ENCODE measurements at regions not wholly inside any gene's neighbourhood (a gene's known extent, or its start where the extent isn't known, plus 50 kb on each side); places are given as distances from the start of the nearest gene placed in this dataset.

DNA sequence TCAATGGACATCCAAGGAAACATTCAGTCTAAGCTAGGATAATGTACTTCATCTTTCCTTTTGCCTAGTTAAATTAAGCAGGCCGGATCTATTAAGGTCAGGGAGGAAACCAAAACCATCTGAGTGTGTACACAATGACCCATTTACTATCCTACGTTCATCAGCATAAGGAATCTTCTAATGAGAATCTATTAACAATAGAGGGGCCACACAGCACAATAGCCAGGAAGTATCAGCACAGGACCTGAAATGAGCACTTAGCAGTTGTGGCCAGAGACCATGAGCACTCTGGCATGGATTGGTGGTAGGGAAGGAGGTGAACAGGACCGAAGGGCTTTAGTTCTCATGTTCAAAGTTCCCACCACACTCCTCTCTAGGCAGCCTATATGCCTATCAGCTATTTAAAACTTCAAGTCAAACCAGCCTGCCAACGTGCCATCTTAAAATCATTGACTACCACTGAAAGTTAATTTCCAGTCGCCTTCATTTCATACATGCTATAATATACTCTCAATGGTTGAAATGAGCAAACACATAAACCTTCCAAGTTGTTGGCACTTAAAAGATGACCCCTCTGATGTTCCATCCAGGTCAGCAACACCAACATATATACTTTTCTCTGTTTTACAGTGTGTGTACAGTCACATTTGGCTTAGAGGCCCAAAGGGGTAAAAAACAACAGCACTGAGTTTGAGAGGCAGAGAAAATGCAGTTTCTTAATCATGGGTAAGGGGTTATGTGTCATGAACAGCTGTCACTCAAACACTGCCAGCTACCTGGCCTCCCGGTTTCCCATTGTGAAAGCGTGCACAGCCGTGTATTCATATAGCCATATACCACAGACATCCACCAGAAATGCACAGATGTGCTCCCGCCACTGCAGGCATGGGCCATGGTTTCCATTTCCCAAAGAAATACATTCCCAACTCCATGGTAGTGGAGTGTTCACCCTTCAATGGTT lies 184.3 kb downstream of the TBXT start:
- H3K36me3 ChIP-seq = no peaks in the 10 kb centered on the region
- H3K27ac ChIP-seq = no peak overlapping the region
- TF ChIP-seq, protein P1, sequence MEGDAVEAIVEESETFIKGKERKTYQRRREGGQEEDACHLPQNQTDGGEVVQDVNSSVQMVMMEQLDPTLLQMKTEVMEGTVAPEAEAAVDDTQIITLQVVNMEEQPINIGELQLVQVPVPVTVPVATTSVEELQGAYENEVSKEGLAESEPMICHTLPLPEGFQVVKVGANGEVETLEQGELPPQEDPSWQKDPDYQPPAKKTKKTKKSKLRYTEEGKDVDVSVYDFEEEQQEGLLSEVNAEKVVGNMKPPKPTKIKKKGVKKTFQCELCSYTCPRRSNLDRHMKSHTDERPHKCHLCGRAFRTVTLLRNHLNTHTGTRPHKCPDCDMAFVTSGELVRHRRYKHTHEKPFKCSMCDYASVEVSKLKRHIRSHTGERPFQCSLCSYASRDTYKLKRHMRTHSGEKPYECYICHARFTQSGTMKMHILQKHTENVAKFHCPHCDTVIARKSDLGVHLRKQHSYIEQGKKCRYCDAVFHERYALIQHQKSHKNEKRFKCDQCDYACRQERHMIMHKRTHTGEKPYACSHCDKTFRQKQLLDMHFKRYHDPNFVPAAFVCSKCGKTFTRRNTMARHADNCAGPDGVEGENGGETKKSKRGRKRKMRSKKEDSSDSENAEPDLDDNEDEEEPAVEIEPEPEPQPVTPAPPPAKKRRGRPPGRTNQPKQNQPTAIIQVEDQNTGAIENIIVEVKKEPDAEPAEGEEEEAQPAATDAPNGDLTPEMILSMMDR (IDR thresholded peaks at IDR 0.05) = no peak
- intact Hi-C loops (cut with DNase I) = no loop called here
- no peaks in the 10 kb centered on the region for H3K4me1 ChIP-seq
- no peak overlapping the region for H3K4me3 ChIP-seq
- no peaks in the 10 kb centered on the region for H3K9me3 ChIP-seq
- H3K27me3 ChIP-seq = no peaks in the 10 kb centered on the region
- H3K9ac ChIP-seq (ENCODE audit: low read depth in 2 of 2, low read length in 2 of 2) = no peak overlapping the region
- DNase-seq = no peak

DNA sequence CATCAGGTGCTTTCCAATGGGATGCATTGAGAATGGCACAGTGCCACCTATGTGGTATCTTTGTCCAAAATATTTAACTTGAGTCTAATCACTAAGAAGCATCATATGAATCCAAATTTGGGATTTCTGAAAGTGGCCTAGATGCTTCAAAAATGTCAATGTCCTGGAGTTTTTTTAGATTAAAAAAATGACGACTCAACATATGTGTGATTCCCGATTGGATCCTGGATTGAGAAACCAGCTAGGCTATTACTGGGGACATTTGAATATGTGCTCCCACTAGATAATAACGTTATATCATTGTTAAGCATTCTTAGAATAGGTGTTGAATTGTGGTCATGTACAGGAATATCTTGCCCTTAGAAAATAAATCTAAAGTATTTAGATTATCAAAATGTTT lies 189.2 kb downstream of the TBXT start:
- no peak for DNase-seq
- intact Hi-C loops (cut with DNase I) = no loop called here
- TF ChIP-seq, protein P1 (IDR thresholded peaks at IDR 0.05) = no peak

DNA sequence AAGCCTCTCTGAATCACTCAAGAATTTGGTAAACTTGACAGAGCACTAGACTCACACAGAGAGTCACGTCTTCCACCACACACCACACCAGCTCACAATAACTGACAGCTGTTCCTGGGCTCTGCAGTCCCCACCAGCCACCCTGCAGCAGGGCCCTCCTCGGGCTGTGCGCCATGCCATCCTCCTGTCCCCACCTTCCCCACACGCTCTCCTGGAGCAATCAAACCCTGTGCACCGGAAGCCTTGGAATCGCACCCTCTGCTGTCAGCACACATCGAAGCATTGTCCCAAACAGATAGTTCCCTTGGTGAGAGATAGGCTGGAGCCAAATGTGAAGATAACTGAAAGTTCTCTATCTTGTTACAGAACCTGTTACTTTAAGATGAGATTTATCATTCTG lies 191.0 kb downstream of the TBXT start:
- DNase-seq = no peak
- intact Hi-C loops (cut with DNase I) = no loop called here
- H3K27me3 ChIP-seq = no peaks in the 10 kb centered on the region
- TF ChIP-seq, protein P1 (IDR thresholded peaks at IDR 0.05) = no peak
- no peaks in the 10 kb centered on the region for H3K9me3 ChIP-seq
- no peak overlapping the region for H3K27ac ChIP-seq
- no peak overlapping the region for H3K9ac ChIP-seq (ENCODE audit: low read depth in 2 of 2, low read length in 2 of 2)
- H3K36me3 ChIP-seq = no peaks in the 10 kb centered on the region
- no peaks in the 10 kb centered on the region for H3K4me1 ChIP-seq
- no peak overlapping the region for H3K4me3 ChIP-seq

More for the DNA sequence above, 189.2 kb downstream of the TBXT start:
- H3K4me1 ChIP-seq = no peaks in the 10 kb centered on the region
- H3K9me3 ChIP-seq = no peaks in the 10 kb centered on the region
- no peak overlapping the region for H3K4me3 ChIP-seq
- H3K36me3 ChIP-seq = no peaks in the 10 kb centered on the region
- no peak overlapping the region for H3K27ac ChIP-seq
- H3K27me3 ChIP-seq = no peaks in the 10 kb centered on the region
- H3K9ac ChIP-seq (ENCODE audit: low read depth in 2 of 2, low read length in 2 of 2) = no peak overlapping the region

DNA sequence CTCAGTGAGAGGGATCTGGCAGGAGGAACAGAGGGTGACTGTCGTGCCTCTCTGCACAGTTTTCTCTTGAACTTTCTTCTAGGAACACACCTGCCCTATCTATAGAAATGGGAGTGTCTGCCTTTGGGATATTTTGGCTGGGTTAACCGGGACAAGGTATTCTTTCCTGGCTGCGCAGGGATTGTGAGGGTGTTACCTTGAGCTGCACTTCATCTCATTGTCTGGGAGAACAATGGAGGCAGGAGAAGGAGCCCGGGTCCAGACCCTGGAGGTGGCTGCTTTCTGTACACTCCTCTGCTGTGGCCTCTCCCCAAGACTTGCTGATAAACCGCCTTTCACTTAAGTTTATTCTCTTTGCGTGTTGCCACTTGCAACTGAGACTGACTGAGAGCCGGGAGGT lies 192.8 kb downstream of the TBXT start:
- H3K9me3 ChIP-seq = no peaks in the 10 kb centered on the region
- no peaks in the 10 kb centered on the region for H3K27me3 ChIP-seq
- intact Hi-C loops (cut with DNase I) = no loop called here
- no peaks in the 10 kb centered on the region for H3K36me3 ChIP-seq
- no peak for DNase-seq
- no peak overlapping the region for H3K27ac ChIP-seq
- no peak overlapping the region for H3K4me3 ChIP-seq
- H3K4me1 ChIP-seq = no peaks in the 10 kb centered on the region
- TF ChIP-seq, protein P1 (IDR thresholded peaks at IDR 0.05) = no peak
- no peak overlapping the region for H3K9ac ChIP-seq (ENCODE audit: low read depth in 2 of 2, low read length in 2 of 2)

DNA sequence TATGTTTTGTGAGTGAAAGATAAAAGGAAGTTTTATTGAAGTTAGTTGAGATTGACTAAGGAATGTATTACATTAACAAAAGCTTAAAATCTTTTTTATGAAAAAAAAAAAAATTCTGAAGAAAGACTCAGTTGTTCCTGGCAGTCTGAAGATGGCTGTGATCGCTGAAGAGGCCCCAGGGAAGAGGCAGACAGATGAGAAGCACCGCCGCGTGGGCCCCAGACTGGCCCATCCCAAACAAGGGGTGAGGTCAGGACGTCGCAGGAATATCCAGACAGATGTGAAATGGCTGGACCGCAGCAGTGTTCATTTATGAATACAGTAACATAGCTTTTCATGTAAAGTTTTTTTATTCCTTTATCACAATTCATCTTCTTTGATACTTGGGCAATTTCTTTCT lies 194.2 kb downstream of the TBXT start:
- Histone ChIP-seq H3K36me3 (no peaks in the 10 kb centered on the region), H3K27ac (no peak overlapping the region), H3K4me1 (no peaks in the 10 kb centered on the region), H3K4me3 (no peak overlapping the region), H3K27me3 (no peaks in the 10 kb centered on the region), H3K9ac (ENCODE audit: low read depth in 2 of 2, low read length in 2 of 2) (no peak overlapping the region), H3K9me3 (no peaks in the 10 kb centered on the region)
- intact Hi-C loops (cut with DNase I) = no loop called here
- DNase-seq = no peak
- TF ChIP-seq, protein P1 (IDR thresholded peaks at IDR 0.05) = no peak

Measured in colonic mucosa (tissue), 4 donors.